ENCODE measurements at regions not wholly inside any gene's neighbourhood (a gene's known extent, or its start where the extent isn't known, plus 50 kb on each side); places are given as distances from the start of the nearest gene placed in this dataset.

DNA sequence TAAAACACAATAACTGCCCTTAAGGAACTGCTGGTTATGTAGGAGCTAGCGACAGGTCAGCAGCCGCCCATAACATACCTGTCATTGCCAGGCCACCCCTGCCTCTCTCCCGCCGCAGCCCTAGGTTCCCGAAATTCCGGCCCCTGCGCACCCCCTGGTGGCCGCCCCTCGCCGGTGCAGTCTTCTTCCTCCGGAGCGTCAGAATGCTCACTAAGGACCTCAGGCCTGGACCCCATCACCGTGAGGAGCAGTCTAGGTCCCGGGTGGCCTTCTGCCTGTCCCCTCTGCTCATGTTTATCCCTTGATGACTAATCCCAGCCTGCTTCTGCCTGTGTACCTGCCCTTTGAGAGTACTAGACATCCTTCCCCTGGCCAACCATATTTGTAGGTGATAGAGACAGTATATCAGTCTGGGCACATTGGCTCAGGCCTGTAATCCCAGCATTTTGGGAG is 115.7 kb upstream of the SLC1A4 start (continued):
- TF ChIP-seq, protein P1, sequence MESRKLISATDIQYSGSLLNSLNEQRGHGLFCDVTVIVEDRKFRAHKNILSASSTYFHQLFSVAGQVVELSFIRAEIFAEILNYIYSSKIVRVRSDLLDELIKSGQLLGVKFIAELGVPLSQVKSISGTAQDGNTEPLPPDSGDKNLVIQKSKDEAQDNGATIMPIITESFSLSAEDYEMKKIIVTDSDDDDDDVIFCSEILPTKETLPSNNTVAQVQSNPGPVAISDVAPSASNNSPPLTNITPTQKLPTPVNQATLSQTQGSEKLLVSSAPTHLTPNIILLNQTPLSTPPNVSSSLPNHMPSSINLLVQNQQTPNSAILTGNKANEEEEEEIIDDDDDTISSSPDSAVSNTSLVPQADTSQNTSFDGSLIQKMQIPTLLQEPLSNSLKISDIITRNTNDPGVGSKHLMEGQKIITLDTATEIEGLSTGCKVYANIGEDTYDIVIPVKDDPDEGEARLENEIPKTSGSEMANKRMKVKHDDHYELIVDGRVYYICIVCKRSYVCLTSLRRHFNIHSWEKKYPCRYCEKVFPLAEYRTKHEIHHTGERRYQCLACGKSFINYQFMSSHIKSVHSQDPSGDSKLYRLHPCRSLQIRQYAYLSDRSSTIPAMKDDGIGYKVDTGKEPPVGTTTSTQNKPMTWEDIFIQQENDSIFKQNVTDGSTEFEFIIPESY (IDR thresholded peaks at IDR 0.05; ENCODE audit: borderline replicate concordance, low read depth): no peak
- TF ChIP-seq, protein P2, sequence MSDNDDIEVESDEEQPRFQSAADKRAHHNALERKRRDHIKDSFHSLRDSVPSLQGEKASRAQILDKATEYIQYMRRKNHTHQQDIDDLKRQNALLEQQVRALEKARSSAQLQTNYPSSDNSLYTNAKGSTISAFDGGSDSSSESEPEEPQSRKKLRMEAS (IDR thresholded peaks at IDR 0.05; ENCODE audit: low read depth): no peak
- TF ChIP-seq FOSL2 (IDR thresholded peaks at IDR 0.05; ENCODE audit: borderline replicate concordance, low read depth) (no peak), GATA2 (CRISPR knock-in tag; IDR thresholded peaks at IDR 0.05) (no peak), TEAD4 (IDR thresholded peaks at IDR 0.05; ENCODE audit: borderline replicate concordance, insufficient read depth) (no peak), GABPA (IDR thresholded peaks at IDR 0.05; ENCODE audit: low read depth) (no peak), POLR2AphosphoS5 (IDR thresholded peaks at IDR 0.05; ENCODE audit: low read depth, low read length) (no peak)

DNA sequence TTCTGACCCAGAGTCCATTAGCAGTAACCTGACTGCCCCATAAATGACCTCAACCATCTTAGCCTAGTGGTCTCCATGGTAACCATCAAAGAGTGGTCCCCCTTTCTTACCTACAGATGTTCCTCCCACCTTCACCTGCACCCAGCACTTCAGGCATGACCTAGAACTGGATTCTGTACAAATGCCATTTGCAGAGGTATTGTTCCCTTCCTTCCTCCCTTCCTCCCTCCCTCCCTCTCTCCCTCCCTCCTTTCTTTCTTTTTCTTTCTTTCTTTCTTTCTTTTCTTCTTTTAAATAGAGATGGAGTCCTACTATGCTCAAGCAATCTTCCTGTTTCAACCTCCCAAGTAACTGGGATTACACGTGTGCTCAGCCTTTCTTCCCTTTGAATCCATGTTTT is 114.6 kb upstream of the SLC1A4 start:
- peaks cover 2 to 6% of the 10 kb centered on the region in 2 experiments; a peak in 2 of 4 replicates for H3K4me1 ChIP-seq (ENCODE audit: control insufficient read depth in 1 of 2, insufficient read depth in 2 of 2, low read depth in 1 of 2, low read length in 1 of 2)
- POLR2A ChIA-PET: no interaction called here
- no peaks in the 10 kb centered on the region for H3K9me2 ChIP-seq
- TF ChIP-seq MXI1 (IDR thresholded peaks at IDR 0.05; ENCODE audit: low read depth, low read length) (no peak), SMC3 (IDR thresholded peaks at IDR 0.05; ENCODE audit: low read depth, low read length) (no peak), TAF1 (IDR thresholded peaks at IDR 0.05; ENCODE audit: borderline replicate concordance, low read depth, low read length) (no peak), RCOR1 (IDR thresholded peaks at IDR 0.05; ENCODE audit: low read length) (no peak), RAD21 (IDR thresholded peaks at IDR 0.05; ENCODE audit: low read length) (no peak), FOXM1 (IDR thresholded peaks at IDR 0.05; ENCODE audit: low read depth) (no peak), TCF12 (IDR thresholded peaks at IDR 0.05) (no peak), NFIC (IDR thresholded peaks at IDR 0.05; ENCODE audit: borderline replicate concordance) (no peak), FOXJ3 (CRISPR knock-in tag; IDR thresholded peaks at IDR 0.05) (no peak), SIN3A (IDR thresholded peaks at IDR 0.05; ENCODE audit: borderline replicate concordance, low read depth, low read length) (no peak)
- TF ChIP-seq, protein P3, sequence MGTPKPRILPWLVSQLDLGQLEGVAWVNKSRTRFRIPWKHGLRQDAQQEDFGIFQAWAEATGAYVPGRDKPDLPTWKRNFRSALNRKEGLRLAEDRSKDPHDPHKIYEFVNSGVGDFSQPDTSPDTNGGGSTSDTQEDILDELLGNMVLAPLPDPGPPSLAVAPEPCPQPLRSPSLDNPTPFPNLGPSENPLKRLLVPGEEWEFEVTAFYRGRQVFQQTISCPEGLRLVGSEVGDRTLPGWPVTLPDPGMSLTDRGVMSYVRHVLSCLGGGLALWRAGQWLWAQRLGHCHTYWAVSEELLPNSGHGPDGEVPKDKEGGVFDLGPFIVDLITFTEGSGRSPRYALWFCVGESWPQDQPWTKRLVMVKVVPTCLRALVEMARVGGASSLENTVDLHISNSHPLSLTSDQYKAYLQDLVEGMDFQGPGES (IDR thresholded peaks at IDR 0.05; ENCODE audit: low read depth, low read length): no peak
- TF ChIP-seq, protein P4, sequence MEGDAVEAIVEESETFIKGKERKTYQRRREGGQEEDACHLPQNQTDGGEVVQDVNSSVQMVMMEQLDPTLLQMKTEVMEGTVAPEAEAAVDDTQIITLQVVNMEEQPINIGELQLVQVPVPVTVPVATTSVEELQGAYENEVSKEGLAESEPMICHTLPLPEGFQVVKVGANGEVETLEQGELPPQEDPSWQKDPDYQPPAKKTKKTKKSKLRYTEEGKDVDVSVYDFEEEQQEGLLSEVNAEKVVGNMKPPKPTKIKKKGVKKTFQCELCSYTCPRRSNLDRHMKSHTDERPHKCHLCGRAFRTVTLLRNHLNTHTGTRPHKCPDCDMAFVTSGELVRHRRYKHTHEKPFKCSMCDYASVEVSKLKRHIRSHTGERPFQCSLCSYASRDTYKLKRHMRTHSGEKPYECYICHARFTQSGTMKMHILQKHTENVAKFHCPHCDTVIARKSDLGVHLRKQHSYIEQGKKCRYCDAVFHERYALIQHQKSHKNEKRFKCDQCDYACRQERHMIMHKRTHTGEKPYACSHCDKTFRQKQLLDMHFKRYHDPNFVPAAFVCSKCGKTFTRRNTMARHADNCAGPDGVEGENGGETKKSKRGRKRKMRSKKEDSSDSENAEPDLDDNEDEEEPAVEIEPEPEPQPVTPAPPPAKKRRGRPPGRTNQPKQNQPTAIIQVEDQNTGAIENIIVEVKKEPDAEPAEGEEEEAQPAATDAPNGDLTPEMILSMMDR (IDR thresholded peaks at IDR 0.05): no peak
- H3K27me3 ChIP-seq (ENCODE audit: insufficient read depth): no peaks in the 10 kb centered on the region
- CTCF ChIA-PET: interaction anchor here (1.9 to 3.6 kb wide), 5 partner anchors 9 to 544 kb away, joined by 8 to 26 read pairs (median 15); partner anchors contain the start of gene SERTAD2
- H3K4me2 ChIP-seq: no peak overlapping the region
- no peak for DNase-seq
- H3F3A ChIP-seq (replicated peaks; ENCODE audit: insufficient read depth): peaks cover 32% of the 10 kb centered on the region
- no peak overlapping the region for H3K27ac ChIP-seq (ENCODE audit: low read depth in 2 of 2, low read length in 1 of 2)
- H3K4me3 ChIP-seq (ENCODE audit: low read depth in 2 of 2, low read length in 1 of 2): no peak overlapping the region
- no peak overlapping the region for H2AFZ ChIP-seq (ENCODE audit: low read depth)
- H3K9ac ChIP-seq: no peak overlapping the region
- no peaks in the 10 kb centered on the region for H3K79me2 ChIP-seq (ENCODE audit: insufficient read depth)
- no peaks in the 10 kb centered on the region for H3K36me3 ChIP-seq (replicated peaks in 1 of 2; ENCODE audit: control insufficient read depth in 1 of 2, insufficient read depth in 2 of 2, low read length in 1 of 2)
- WGBS (ENCODE audit: low lambda C conversion rate): 98% methylated on average over 1 of the region's 1 CpG
- H4K20me1 ChIP-seq (ENCODE audit: insufficient read depth): no peaks in the 10 kb centered on the region
- H3K9me3 ChIP-seq: no peaks in the 10 kb centered on the region
